Activated CD4-positive, alpha-beta T cell treated with anti-CD3 and anti-CD28 coated beads, Interleukin-2, Interleukin-6, amounts not matched to agents 100 ng/mL and 50 ng/mL, durations not matched to agents 16 hours and 8 hours (primary cell): ENCODE measurements at regions not wholly inside any gene's neighbourhood (a gene's known extent, or its start where the extent isn't known, plus 50 kb on each side); places are given as distances from the start of the nearest gene placed in this dataset.
"Not testable (repeated sequence)": the region's sequence is repeated elsewhere in the genome, so short reads cannot be mapped to it uniquely, and the experiment has no call there.

Experiments used
- DNase-seq: peaks from one replicate; pipeline ENCODE4 v3.0.0-alpha.2; 2020

DNA sequence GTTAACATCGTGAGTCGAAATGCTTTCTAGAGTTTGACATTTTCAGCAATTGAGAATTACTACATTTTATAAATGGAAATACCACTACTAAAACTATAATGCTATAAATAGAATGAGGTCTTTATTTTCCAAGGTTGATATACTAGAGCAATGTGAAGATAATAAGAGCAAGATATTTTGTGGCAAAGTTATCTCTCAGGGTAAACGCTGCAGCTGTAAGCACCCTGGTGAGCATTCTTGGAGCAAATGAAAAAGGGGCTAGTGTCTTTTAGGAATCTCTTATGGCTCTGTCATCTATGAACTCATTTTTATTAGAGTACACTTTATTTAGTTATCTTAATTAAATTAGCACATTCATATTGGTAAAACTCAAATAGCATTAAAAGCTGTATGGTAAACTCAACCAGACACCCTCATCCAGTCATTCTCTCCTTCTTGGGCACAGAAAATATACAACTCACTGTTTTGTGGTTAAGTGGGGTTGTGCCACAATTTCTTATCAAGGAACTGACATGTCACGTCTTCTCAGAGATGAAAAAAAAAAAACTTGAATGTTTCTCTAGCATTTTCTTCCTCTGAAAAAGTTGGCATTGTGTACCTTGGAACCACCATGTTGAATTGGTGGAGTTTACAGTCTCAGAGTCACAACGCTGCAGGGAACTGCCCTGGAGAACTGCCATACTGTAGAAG is 289.5 kb upstream of the PFKP start:
- DNase-seq: no peak

DNA sequence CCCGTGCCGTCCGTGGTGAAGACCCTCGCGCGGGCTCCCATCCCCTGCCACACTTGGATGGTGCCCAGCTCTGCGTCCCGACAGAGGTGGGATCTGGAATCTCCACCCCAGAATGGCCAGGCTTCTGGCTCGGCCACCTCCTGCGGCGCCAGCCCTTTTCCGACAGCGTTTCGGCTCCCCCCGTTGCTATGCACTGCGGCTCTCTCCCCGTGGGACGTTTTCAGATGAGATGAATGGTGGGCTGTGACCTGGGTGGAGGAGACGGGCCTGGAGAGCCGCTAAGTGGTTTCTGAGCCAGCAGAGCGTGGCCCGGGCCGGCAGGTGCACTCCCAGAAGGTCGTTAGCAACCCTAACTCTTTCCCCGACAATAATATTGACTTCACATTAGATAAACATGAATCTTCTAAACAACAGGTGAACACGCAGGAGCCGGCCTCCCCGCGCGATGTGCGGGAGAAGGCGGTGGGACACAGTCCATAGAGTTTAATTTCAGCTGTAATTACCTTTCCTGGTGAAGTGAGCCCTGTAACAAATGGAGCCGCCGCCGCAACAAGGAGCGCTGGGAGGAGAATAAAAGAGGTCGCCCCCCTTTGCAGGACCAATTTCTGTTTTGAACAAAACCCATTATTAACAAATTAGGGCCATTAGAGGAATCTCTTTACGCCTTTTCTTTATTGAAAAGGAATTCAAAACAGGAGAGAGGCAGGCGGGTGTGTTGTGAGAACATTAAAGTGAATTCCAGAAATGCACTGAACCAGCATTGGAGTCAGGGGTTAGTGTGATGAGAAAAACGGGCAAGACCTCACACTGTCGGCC is 294.3 kb upstream of the PFKP start:
- DNase-seq: no peak

DNA sequence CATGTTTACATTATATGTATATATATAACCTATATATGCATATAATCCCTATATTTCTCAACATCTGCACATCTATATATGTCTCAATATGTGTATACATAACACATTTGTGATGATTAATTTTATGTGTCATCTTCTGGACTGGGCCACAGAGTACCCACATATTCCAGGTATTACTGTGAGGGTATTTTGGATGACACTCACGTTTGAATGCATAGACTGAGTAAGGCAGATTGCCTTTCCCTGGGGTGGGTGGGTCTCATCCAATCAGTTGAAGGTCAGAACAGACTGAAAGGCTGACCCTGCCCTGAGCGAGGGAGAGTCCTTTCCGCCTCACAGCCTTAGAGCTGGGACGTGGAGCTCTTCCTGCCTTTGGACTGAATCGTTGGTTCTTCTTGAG is 295.2 kb upstream of the PFKP start:
- DNase-seq: no peak

DNA sequence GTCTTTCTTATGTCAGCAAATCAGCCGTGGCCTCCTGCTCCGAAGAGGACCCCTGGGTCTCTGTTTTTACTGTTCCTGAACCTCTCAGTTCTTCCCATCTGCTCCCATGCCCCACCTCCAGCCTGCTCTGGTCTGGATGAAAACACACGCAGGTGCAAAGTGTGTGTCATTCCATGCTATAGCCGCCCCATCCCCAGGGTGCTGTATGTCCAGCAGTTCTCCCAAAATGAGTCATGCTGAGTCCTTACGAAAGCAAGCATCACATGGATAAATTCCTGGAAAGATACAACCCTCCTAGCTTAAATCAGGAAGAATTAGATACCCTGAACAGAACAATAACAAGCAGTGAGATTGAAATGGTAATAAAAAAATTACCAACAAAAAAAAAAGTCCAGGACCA is 300.1 kb upstream of the PFKP start:
- not testable (repeated sequence) for DNase-seq

DNA sequence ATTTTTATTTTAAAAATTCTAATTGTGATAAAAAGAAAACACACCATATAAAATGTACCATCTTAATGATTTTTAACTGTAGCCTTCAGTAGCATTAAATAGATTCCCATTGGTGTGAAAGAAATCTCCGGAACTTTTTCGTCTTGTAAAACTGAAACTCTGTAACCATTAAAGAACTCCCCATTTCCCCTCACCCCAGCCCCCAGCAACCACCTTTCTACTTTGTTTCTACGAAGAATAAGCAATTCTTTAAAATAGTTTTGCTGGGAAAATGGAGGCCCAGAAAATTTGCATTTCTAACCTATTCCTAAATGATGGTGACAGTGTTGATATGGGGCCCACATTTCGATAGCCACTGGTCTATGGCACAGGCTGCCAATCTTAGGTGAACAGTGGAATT is 305.4 kb upstream of the PFKP start:
- no peak for DNase-seq

DNA sequence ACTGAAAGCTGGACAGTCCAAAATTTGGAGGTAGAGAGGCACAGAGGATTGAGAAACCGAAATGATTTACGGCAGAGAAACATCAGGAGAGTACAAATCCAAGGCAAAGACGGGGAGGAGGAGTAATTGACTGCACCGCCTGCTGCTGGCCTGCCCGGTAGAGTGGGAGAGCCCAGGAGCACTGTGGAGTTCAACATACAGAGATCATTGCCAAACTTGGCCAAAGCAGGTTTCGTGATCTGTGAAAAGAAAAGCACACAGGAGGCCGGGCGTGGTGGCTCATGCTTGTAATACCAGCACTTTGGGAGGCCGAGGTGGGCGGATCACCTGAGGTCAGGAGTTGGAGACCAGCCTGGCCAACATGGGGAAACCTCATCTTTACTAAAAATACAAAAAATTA is 306.0 kb upstream of the PFKP start:
- no peak for DNase-seq

DNA sequence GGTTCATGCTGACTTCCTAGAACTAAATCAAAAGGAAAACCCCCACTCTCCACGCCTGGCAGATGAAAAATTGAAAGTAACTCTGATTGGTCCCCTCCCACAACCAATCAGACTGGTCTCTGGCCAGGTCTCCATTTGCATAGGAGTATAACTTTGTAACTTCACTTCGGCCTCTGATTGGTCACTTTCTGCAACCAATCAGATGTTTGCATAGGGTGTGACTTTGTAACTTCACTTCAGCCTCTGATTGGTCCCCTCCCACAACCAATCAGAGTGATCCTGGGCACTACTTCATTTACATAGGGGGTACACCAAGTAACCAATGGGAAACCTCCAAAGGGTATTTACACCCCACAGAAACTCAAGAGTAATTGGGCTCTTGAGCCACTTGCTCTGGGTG is 306.6 kb upstream of the PFKP start:
- no peak for DNase-seq

DNA sequence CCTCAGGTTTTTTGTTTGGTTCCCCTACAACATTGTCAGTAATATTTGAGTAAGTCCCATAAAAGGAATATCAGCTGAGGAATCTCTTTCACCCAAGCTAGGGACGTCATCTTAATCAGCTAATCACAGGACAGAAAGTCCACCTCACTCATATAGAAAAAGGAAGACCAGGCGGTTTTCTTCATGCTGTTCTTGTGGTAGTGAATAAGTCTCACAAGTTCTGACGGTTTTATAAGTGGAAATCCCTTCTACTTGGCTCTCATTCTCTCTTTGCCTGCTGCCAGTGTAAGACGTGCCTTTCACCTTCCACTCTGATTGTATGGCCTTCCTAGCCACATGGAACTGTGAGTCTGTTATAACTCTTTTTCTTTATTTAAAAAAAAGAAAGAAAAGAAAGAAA is 308.1 kb upstream of the PFKP start:
- DNase-seq: no peak

DNA sequence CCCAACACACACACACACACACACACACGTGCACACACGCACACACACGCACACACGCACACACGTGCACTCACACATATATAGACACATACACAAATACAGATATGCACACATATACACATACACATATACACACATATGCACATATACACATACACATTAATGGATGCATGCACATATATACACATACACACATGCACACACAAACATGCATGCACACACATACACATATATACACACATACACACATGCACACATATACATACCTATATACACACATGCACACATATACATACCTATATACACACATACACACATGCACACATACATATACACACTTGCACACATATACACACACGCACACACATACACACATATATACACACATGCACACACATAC is 312.4 kb upstream of the PFKP start:
- DNase-seq: no peak

DNA sequence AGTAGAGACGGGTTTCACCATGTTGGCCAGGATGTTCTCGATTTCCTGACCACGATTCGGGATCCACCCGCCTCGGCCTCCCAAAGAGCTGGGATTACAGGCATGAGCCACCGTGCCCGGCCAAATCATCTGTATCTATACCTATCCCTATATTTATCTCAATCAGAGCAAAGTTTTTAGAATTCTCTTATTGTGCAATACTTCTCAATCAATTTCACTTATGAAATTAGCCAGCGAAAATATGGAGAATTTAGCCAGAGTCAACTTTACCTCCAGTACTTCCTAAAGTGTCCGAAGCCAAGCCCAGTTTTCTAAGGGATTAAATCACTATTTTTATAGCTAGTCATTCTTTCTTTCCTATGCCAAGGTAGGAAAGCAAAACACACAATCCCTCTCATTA is 319.1 kb upstream of the PFKP start:
- DNase-seq: no peak

DNA sequence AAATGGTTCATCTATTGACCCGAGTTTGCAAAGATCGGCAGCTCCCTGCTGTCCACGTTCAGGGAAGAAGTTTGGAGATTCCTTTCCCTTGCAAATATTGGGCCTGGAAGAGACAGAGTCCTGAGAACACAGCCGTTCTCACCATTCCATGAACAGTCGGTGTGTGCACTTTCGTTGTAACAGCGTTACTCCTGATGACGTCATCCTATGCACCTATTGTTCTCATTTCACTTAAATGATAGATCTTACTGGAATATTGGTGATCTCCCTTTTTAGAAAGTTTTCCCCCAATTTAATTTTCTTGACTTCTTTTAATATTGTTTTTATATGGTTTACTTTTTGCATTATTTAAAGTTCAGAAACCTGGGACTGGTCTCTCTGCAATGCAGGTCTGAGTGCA is 320.7 kb upstream of the PFKP start:
- no peak for DNase-seq

DNA sequence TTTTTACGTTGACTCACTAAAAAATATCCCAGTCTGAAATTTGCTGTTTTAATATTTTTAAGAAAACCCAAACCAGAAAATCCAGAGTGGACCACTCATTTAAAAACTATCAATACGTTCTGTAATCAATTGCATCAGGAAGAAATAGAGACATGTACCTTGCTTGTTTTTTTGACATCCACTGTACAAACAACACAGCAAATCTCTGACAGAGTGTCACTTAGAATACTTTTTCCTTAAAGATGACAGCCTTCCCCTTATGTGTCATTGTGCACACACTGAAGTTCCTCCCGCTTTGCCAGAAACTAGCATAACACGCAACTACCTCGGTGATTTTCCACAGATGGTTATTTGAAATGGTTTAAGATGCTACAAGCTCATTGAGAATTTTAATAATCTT is 321.7 kb upstream of the PFKP start:
- DNase-seq: no peak

DNA sequence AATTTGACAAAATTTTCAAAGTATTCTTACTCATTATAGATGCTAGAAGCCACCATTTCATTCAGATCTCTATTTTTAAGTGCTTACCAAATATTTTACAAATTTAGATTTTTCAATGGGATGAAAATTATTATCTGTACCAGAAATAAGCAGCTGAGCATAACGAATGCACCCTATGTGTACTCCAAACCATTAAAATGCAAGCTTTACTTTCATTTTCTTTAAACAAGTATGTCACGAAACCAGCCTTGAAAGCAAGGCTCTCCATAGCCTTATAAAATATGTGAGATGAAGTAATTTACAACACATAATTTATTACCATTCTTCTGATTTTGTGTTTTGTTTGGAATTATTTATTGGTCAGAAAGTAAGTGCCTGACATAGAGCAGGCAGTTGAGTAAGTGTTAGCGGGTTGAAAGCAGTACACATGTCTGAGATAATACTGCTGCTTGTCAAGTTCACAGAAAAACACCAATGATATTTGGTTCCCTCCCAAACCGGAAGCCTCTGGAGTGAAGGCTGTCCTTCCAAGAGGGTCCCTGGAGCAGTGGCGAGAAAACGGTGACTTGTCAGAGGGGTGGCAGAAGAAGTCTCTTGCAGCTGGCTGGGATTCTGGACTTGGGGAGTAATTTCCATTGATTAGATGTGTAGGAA is 322.7 kb upstream of the PFKP start:
- DNase-seq: no peak

DNA sequence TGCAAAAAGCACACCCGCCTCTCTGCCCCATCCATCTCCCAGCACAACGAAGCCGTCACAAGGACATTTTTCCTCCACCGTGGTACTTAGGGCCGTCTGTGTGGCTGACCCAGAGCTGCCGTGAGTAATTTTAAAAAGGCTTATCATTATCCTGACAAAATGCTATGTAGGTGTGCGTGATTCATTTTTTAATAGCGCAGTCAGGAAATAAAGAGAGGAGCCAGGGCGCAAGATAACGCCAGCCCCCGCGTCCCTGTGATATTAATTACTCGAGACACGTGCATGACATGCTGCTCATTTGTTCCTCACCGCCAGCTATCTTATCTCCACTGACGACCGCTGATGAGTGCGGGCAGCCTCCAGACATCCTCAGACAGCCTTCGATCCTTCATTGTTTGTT is 332.7 kb upstream of the PFKP start:
- no peak for DNase-seq

DNA sequence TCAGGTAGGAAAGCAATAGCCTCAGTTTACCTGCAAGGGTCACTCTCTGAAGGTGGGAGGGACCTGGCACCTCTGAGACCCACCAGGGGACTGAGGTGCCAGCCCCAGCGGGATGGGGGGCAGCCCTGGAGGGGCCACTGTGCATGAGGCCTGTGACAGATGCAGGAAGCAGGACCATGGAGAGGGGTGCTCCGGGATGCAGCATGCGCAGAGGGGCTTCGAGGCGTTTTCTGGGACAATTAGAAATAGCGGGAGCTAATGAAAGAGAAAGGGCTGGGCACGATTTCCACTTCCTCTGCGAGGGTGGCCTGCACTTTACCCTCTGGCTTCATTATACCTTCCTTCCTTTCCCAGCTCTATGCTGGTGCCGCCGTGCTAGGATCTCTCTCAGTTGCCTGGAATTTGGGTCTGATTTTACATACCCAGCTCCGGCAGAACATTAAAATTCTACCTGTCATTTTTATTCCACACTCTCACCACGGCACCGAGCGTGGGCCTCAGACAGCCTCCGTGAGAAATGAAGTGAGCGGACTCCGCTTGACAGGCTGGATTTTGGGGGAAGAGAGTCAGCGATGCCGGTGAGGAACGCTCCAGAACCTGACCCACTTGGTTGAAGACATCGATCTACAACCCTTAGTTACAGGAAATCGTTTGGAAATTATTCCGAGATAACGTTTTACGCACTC is 333.9 kb upstream of the PFKP start:
- no peak for DNase-seq

DNA sequence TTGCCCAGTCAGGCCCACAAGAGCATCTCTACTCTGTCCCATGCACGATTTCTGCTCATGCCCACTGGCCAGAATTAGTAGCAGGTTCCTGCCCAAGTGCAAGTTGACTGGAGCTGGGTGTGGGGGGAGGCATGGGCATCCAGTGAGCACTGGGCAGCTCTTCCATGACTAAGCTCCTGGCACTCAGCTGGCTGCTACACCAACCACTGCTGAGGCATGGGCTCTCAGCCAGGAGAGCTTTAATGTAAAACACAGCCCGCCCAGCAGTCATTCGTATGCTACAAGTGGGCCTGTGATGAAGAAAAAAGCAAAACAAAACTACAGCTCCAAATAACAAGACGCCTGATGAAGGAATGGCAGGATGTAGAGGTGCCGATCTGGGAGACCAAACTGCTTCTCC is 335.4 kb upstream of the PFKP start:
- no peak for DNase-seq

DNA sequence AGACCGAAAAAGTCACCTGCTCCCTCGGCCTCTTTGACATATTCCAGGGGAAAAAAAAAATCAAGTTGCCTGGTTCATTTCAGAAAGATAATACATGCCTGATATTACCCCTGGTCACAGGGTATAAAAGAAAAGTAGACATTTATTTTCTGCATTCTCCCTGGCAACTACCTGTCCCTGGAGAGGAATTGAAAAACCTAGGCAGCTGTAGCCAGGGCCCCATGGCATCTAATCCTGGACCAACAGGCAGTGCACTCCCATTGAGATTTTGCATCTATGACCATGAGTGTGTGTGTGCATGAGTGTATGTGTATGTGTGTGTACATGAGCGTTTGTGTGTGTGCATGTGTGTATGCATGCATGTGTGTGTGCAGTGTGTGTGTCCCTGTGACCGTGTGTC is 338.2 kb upstream of the PFKP start:
- no peak for DNase-seq

DNA sequence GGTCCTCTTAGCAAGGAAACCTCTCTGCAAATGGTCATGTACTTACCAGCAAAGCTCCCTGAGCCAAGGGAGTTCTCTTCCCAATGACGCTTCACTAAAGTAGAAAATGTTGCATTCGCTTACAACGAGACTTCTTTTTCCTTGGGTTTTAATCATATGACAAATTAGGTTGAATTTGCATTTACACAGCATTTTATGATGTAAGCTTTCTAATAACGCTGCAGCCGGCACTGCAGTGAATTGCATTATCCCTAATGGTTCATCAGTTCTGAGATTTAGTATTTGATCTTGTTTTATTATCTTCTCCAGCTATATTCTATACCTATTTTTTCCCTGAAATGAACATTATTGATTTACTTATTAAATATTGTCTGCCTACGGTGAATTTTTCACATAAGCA is 339.3 kb upstream of the PFKP start:
- no peak for DNase-seq

DNA sequence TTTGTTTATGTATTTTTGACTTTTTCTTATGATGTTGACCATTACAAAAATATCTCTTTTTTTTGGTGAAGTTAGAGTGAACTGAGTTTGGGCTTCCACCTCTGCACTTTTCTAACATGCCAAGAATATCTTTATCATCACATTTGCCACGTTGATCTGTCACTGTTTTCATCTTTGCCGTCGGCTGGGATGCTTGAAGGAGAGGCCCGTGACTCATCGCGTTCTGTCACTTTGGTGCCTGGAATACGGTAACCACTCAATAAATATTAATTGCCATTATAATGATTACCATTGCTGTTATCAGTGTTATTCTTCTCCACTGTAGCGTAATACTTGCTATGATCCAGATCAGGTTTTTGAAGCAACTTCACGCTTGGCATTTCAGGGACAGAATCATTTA is 350.8 kb upstream of the PFKP start:
- DNase-seq: no peak

DNA sequence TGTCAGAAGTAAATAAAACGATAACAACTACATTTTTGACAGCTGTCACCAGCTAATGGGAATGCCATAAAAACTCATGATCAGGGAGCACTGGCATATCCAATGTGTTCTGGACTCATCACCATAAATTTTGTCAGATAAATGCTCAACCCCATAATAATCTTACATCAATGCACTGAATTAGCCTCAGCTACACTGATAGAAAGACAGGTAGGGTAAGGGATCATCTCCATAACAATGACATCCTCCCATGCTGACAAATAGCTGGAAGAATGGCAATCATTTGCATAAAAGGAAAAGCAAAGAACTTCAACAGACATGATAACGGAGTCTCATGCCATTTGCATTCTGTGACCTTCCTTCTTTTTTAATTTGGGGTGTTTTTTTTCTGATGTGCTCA is 352.8 kb upstream of the PFKP start:
- no peak for DNase-seq

DNA sequence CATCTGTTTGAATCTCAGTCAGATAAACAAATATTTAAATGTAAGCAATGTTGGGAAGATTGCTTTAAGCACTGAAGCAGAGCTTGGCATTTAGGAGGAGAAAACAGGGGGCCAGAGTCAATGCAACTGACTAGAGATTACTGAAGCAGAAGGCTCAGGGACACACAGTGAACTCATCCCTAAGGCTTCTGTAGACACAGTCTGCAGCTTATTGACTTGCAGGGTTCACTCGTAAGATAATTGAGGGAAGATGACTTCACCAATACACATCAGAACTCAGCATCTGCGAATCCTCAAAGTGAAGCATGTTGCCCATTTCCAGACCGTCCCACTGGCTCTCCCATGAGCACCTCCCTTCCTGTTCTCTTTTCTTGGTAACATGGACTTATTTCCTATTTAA is 363.4 kb upstream of the PFKP start:
- DNase-seq: no peak

DNA sequence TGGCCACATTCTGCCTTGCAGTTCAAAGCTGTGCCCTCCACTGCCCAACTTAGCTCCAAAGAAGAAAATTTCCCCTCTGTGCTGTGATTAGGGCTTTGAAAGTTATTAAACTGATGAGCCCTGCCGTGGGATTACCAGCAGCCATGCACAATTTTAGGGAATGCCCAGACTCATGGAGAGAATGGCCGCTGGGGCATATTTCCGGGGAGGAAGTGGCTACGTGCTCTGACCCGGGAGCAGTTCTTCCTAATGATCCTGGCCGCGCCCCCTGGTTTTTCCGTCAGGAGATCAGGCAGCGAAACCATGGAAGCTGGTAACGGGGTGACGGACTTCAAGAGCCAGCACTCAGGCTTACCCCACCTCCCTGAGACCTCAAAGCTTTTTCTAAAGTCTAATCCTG is 365.5 kb upstream of the PFKP start:
- DNase-seq: no peak

DNA sequence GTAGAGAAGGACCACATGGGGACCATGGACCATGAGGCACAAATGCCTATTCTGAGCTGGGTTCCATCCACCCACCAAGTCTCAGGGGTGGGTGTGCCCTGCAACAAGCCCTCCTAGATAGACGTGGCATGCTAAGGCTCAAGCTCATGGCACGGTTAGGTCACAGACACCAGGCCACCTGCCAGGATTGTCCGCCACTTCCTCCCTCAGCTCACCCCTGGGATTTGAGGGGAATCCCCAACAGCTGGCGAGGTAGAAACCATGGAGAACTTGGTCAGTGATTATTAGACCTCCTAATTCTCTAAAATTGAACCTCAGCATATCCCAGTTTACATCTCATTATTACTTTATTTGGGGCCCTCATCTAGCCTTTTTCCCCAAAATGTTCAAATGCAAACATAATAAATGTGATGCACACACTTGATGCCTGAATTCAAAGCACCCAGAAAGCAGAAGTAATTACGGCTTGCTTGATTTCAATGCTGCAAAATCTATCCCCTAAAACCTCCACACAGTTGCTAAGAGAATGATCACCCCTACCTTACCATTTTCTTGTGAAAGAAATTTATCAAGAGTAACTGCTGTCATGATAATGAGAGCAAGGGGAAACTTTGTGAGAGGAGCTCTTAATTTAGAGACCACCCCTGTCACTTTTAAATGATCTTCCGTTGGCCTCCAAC is 366.6 kb upstream of the PFKP start:
- no peak for DNase-seq
